ENCODE measurements at regions not wholly inside any gene's neighbourhood (a gene's known extent, or its start where the extent isn't known, plus 50 kb on each side); places are given as distances from the start of the nearest gene placed in this dataset.

DNA sequence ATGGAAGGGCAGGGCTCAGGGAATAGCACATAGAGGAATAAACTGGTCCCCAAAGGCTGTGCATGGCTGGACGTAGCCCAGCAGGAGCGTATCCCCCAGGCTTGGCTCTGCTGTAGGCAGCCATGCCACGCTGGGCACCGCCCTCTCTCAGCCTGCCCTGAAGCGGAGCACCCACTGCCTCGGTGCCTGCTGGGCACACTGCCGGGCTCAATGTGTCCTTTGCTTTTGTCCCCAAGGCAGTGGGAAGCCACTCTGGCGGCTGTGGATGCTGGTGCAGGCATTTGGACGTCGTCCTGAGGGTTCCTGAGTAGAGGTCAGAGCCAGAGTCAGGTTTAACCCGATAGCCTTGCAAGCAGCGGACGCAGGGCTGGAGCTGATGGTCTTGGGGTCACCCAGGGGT is 141.0 kb downstream of the ENGASE start:
- TF ChIP-seq, protein P1, sequence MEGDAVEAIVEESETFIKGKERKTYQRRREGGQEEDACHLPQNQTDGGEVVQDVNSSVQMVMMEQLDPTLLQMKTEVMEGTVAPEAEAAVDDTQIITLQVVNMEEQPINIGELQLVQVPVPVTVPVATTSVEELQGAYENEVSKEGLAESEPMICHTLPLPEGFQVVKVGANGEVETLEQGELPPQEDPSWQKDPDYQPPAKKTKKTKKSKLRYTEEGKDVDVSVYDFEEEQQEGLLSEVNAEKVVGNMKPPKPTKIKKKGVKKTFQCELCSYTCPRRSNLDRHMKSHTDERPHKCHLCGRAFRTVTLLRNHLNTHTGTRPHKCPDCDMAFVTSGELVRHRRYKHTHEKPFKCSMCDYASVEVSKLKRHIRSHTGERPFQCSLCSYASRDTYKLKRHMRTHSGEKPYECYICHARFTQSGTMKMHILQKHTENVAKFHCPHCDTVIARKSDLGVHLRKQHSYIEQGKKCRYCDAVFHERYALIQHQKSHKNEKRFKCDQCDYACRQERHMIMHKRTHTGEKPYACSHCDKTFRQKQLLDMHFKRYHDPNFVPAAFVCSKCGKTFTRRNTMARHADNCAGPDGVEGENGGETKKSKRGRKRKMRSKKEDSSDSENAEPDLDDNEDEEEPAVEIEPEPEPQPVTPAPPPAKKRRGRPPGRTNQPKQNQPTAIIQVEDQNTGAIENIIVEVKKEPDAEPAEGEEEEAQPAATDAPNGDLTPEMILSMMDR (optimal IDR thresholded peaks at IDR 0.05 in 1 of 3, IDR thresholded peaks at IDR 0.05 in 1 of 3, conservative IDR thresholded peaks at IDR 0.05 in 1 of 3; ENCODE audit: extremely low read depth in 1 of 3, insufficient read depth in 2 of 3, low read length in 3 of 3), result no peak
- no peak for TF ChIP-seq EZH2 (IDR thresholded peaks at IDR 0.05; ENCODE audit: low read length)

Data from keratinocyte (primary cell).